ENCODE measurements at regions not wholly inside any gene's neighbourhood (a gene's known extent, or its start where the extent isn't known, plus 50 kb on each side); places are given as distances from the start of the nearest gene placed in this dataset.

GRCh38 chr1:43073490-43074230 lies 98.4 kb downstream of the EBNA1BP2 start:
- peak; percentile 61 to 68 for DNase-seq (ENCODE audit: low spot score in 2 of 2)
- Histone ChIP-seq H3K27me3 (no peaks in the 10 kb centered on the region), H3K4me1 (no peaks in the 10 kb centered on the region), H3K4me3 (no peak overlapping the region), H3K9me3 (no peaks in the 10 kb centered on the region), H3K27ac (no peak overlapping the region), H3K36me3 (no peaks in the 10 kb centered on the region)
- intact Hi-C loops (cut with DNase I; ENCODE audit: low total_unique reads), result loop anchor here (2.0 kb wide), 1 partner anchor 157 kb away; no protein-coding TSS in a partner anchor
- TF ChIP-seq CTCF (IDR thresholded peaks at IDR 0.05) (peak; percentile 91 to 97 (median 95)), POLR2A (IDR thresholded peaks at IDR 0.05) (no peak), POLR2AphosphoS5 (IDR thresholded peaks at IDR 0.05) (peak in 1 of 3 donors; percentile 49)

- no peak overlapping the region for H3K27ac ChIP-seq
- no peaks in the 10 kb centered on the region for H3K9me3 ChIP-seq
- H3K4me1 ChIP-seq, result peaks cover 0 to 4% of the 10 kb centered on the region in 2 donors
- no peak for DNase-seq (ENCODE audit: low spot score in 2 of 2)
- TF ChIP-seq CTCF (IDR thresholded peaks at IDR 0.05) (no peak), POLR2AphosphoS5 (IDR thresholded peaks at IDR 0.05) (no peak), POLR2A (IDR thresholded peaks at IDR 0.05) (no peak)
- H3K36me3 ChIP-seq, result no peaks in the 10 kb centered on the region
- H3K27me3 ChIP-seq, result no peaks in the 10 kb centered on the region
- intact Hi-C loops (cut with DNase I; ENCODE audit: low total_unique reads), result loop anchor here (2.0 kb wide), 1 partner anchor 156 kb away; no protein-coding TSS in a partner anchor
- H3K4me3 ChIP-seq, result no peak overlapping the region
These were observed 99.8 kb downstream of the EBNA1BP2 start for GRCh38 chr1:43072314-43072713.

DNA sequence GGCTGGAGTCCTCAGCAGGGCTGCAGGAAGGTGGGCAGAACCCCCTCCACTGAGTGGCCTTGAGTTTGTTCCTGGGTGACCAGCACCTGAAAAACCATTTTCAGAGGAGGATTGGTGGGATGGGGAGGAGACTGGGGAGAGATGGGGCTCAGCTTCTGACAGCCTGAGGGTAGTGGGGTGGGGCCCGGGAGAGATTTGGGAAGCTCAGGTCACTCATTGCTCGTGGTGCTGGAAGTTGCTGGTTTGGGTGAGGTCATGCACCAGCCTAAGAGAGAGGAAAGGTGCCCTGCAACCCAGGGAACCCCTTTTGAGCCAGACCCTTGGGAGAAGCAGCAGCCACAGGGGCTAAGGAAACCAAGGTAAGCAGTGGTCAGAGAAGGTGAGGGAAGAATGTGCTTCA lies 100.8 kb downstream of the EBNA1BP2 start:
- TF ChIP-seq POLR2AphosphoS5 (IDR thresholded peaks at IDR 0.05) (no peak), POLR2A (IDR thresholded peaks at IDR 0.05) (no peak), CTCF (IDR thresholded peaks at IDR 0.05) (no peak)
- intact Hi-C loops (cut with DNase I; ENCODE audit: low total_unique reads), result no loop called here
- H3K36me3 ChIP-seq, result no peaks in the 10 kb centered on the region
- no peaks in the 10 kb centered on the region for H3K9me3 ChIP-seq
- no peaks in the 10 kb centered on the region for H3K27me3 ChIP-seq
- no peak for DNase-seq (ENCODE audit: low spot score in 2 of 2)
- H3K4me3 ChIP-seq, result no peak overlapping the region
- H3K4me1 ChIP-seq, result peaks cover 0 to 4% of the 10 kb centered on the region in 2 donors
- no peak overlapping the region for H3K27ac ChIP-seq

DNA sequence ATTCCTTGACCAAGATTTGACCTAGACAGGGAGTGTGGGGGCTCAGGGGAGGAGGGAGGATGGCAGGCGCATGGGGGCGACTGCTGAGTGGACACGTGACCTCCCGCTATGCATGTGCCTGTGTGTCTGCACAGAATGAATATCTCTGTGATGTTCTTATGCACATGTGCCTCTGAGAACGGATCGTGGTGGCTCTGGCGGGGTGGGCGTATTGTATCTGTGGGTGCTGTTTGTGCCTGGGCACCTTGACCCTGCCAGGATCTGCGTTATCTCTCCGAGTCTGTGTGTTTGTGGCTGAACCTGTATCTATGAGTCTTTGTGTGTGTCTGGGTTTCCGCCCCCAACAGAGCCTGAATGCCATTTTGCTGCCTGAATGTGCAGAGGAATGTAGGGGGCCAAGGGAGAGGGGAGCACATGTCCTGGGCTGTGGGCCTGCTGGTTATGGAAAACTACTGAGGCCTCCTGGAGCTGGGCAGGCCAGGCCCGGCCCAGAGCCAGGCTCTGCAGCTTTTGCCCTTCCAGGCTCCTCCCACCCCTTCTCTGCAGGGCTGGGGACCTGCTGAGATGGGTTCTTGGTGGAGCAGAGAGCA lies 102.5 kb downstream of the EBNA1BP2 start:
- no peak for DNase-seq (ENCODE audit: low spot score in 2 of 2)
- Histone ChIP-seq H3K4me1 (peaks cover 0 to 4% of the 10 kb centered on the region in 2 donors), H3K36me3 (no peaks in the 10 kb centered on the region), H3K4me3 (no peak overlapping the region), H3K27me3 (no peaks in the 10 kb centered on the region), H3K9me3 (no peaks in the 10 kb centered on the region), H3K27ac (no peak overlapping the region)
- intact Hi-C loops (cut with DNase I; ENCODE audit: low total_unique reads), result no loop called here
- TF ChIP-seq POLR2AphosphoS5 (IDR thresholded peaks at IDR 0.05), result no peak
- TF ChIP-seq POLR2A (IDR thresholded peaks at IDR 0.05), result no peak
- no peak for TF ChIP-seq CTCF (IDR thresholded peaks at IDR 0.05)

DNA sequence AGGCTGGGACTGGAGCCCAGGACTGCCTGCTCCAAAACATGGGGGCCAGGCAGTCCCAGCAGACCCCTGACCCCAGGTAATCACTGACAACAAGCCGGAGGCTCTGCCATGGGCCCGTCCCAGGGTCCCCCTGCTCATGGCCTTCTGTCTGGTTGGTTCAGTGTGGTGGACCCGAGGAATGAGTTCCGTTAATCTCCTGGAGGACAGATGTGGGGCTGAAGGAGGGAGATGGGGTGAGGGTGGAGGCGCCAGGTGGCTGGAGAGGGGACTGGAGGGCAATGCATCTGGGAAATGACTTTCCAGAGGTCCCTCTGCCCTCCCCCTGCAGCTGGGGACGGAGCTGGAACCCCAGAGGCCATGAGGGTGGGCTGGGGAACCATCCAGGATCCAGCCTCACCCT lies 103.2 kb downstream of the EBNA1BP2 start:
- Histone ChIP-seq H3K9me3 (no peaks in the 10 kb centered on the region), H3K36me3 (no peaks in the 10 kb centered on the region), H3K27me3 (no peaks in the 10 kb centered on the region), H3K4me1 (peaks cover 0 to 4% of the 10 kb centered on the region in 2 donors), H3K4me3 (no peak overlapping the region), H3K27ac (no peak overlapping the region)
- intact Hi-C loops (cut with DNase I; ENCODE audit: low total_unique reads), result no loop called here
- no peak for DNase-seq (ENCODE audit: low spot score in 2 of 2)
- no peak for TF ChIP-seq POLR2AphosphoS5 (IDR thresholded peaks at IDR 0.05)
